ENCODE measurements at regions not wholly inside any gene's neighbourhood (a gene's known extent, or its start where the extent isn't known, plus 50 kb on each side); places are given as distances from the start of the nearest gene placed in this dataset.
A peak's percentile ranks its signal among the peaks of the same experiment; 100 is the strongest.

- DNase-seq (ENCODE audit: low spot score) = no peak
Observed at GRCh38 chr2:23132000-23132399, 253.0 kb upstream of the KLHL29 start.

GRCh38 chr2:23132823-23133595 lies 252.0 kb upstream of the KLHL29 start:
- DNase-seq (ENCODE audit: low spot score) = no peak

- no peak for DNase-seq (ENCODE audit: low spot score)
Observed at GRCh38 chr2:23134726-23135125, 250.3 kb upstream of the KLHL29 start.

- DNase-seq (ENCODE audit: low spot score) = no peak
Observed at GRCh38 chr2:23135481-23136100, 249.4 kb upstream of the KLHL29 start.

- DNase-seq (ENCODE audit: low spot score) = no peak
Observed at GRCh38 chr2:23137166-23137565, 247.8 kb upstream of the KLHL29 start.

- DNase-seq (ENCODE audit: low spot score) = no peak
Observed at GRCh38 chr2:23138701-23139100, 246.3 kb upstream of the KLHL29 start.

GRCh38 chr2:23145460-23145859 lies 239.5 kb upstream of the KLHL29 start:
- no peak for DNase-seq (ENCODE audit: low spot score)

GRCh38 chr2:23146011-23146410 lies 239.0 kb upstream of the KLHL29 start:
- no peak for DNase-seq (ENCODE audit: low spot score)

GRCh38 chr2:23148342-23148741 lies 236.6 kb upstream of the KLHL29 start:
- DNase-seq (ENCODE audit: low spot score) = no peak

- no peak for DNase-seq (ENCODE audit: low spot score)
Observed at GRCh38 chr2:23149777-23150176, 235.2 kb upstream of the KLHL29 start.

GRCh38 chr2:23153484-23153883 lies 231.5 kb upstream of the KLHL29 start:
- no peak for DNase-seq (ENCODE audit: low spot score)

GRCh38 chr2:23155022-23155421 lies 230.0 kb upstream of the KLHL29 start:
- DNase-seq (ENCODE audit: low spot score) = no peak

GRCh38 chr2:23157812-23158211 lies 227.2 kb upstream of the KLHL29 start:
- DNase-seq (ENCODE audit: low spot score) = no peak

- no peak for DNase-seq (ENCODE audit: low spot score)
Observed at GRCh38 chr2:23158306-23158705, 226.7 kb upstream of the KLHL29 start.

GRCh38 chr2:23159746-23160405 lies 225.1 kb upstream of the KLHL29 start:
- no peak for DNase-seq (ENCODE audit: low spot score)

- DNase-seq (ENCODE audit: low spot score) = no peak
Observed at GRCh38 chr2:23164173-23164572, 220.8 kb upstream of the KLHL29 start.

GRCh38 chr2:23169896-23170295 lies 215.1 kb upstream of the KLHL29 start:
- no peak for DNase-seq (ENCODE audit: low spot score)

- no peak for DNase-seq (ENCODE audit: low spot score)
Observed at GRCh38 chr2:23171108-23171507, 213.9 kb upstream of the KLHL29 start.

- DNase-seq (ENCODE audit: low spot score) = no peak
Observed at GRCh38 chr2:23178396-23178795, 206.6 kb upstream of the KLHL29 start.

- DNase-seq (ENCODE audit: low spot score) = no peak
Observed at GRCh38 chr2:23183733-23184132, 201.2 kb upstream of the KLHL29 start.

- DNase-seq (ENCODE audit: low spot score) = no peak
Observed at GRCh38 chr2:23198316-23199114, 186.5 kb upstream of the KLHL29 start.

GRCh38 chr2:23199115-23199918 lies 185.7 kb upstream of the KLHL29 start:
- DNase-seq (ENCODE audit: low spot score) = peak; percentile 11

Data from germinal center (tissue), 1 donor.